ENCODE measurements at regions not wholly inside any gene's neighbourhood (a gene's known extent, or its start where the extent isn't known, plus 50 kb on each side); places are given as distances from the start of the nearest gene placed in this dataset.

DNA sequence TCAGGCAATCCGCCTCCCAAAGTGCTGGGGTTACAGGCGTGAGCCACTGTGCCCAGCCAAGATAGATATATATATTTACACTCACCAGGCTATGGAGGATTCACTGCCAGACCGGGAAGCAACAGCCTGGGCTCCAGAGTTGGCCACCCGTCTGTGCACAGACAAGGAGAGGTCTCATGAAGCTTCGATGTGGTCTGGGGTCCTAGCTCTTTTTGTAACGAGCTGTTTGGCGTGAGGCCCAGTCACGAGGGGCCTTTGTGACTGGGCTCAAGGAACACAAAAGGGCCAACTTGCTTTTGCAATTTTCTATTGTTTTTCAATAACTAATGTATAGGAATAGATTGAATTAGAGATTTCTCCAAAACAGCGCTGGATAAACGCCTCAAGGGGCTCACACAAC lies 77.6 kb upstream of the EIF5 start:
- TF ChIP-seq, protein P1, sequence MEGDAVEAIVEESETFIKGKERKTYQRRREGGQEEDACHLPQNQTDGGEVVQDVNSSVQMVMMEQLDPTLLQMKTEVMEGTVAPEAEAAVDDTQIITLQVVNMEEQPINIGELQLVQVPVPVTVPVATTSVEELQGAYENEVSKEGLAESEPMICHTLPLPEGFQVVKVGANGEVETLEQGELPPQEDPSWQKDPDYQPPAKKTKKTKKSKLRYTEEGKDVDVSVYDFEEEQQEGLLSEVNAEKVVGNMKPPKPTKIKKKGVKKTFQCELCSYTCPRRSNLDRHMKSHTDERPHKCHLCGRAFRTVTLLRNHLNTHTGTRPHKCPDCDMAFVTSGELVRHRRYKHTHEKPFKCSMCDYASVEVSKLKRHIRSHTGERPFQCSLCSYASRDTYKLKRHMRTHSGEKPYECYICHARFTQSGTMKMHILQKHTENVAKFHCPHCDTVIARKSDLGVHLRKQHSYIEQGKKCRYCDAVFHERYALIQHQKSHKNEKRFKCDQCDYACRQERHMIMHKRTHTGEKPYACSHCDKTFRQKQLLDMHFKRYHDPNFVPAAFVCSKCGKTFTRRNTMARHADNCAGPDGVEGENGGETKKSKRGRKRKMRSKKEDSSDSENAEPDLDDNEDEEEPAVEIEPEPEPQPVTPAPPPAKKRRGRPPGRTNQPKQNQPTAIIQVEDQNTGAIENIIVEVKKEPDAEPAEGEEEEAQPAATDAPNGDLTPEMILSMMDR (conservative IDR thresholded peaks at IDR 0.05; ENCODE audit: low read depth, low read length), result no peak
- no peak for DNase-seq (ENCODE audit: low read depth)
- H3K4me3 ChIP-seq (ENCODE audit: low read depth, low read length), result no peak overlapping the region

DNA sequence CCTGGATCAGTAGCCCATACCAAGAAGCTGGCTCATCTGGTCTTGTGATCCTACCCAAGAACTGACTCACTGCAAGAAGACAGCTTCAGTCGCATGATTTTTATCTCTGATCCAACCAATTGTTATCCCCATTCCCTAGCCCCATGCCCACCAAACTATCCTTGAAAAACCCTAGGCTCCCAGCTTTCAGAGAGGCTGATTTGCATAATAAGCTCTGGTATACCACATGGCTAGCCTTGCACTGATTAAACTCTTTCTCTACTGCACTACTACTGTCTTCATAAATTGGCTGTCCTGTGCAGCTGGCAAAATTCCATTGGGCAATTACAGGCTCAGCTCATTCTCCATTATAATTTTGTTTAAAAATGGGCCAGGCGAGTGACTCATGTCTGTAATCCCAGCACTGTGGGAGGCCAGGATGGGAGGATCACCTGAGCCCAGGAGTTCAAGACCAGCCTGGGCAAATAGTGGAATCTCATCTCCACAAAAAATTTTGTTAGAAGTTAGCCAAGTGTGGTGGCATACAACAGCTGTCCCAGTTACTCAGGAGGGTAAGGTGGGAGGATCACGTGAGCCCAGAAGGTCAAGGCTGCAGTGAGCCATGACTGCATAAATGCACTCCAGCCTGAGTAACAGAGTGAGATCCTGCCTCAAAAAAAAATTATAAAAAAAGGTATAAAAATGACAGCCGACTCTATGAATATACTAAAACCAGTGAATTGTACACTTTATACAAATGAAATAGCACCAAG lies 76.7 kb upstream of the EIF5 start:
- TF ChIP-seq, protein P1 (conservative IDR thresholded peaks at IDR 0.05; ENCODE audit: low read depth, low read length), result no peak
- no peak overlapping the region for H3K4me3 ChIP-seq (ENCODE audit: low read depth, low read length)
- peak; percentile 92 for DNase-seq (ENCODE audit: low read depth)

DNA sequence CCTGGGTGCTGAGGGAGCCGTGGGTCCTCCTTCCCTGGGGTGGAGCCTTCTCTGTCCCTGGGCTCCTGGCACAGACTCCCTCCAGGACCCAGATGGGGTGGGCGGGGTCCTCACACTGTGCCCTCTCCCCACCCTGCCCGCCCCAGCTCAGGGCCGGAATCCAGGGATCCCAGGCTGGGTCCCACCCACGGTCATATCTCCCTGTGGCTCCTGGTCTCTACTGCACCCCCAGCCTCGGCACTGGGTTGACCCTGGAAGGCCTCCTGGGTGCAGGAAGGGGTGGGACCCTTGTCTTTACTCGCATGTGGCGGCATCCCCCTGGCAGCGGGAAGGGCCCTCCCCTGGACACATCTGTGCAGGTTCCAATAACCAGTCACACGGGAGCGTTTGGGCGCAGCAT lies 75.8 kb upstream of the EIF5 start:
- DNase-seq (ENCODE audit: low read depth), result no peak
- no peak overlapping the region for H3K4me3 ChIP-seq (ENCODE audit: low read depth, low read length)
- TF ChIP-seq, protein P1 (conservative IDR thresholded peaks at IDR 0.05; ENCODE audit: low read depth, low read length), result no peak

DNA sequence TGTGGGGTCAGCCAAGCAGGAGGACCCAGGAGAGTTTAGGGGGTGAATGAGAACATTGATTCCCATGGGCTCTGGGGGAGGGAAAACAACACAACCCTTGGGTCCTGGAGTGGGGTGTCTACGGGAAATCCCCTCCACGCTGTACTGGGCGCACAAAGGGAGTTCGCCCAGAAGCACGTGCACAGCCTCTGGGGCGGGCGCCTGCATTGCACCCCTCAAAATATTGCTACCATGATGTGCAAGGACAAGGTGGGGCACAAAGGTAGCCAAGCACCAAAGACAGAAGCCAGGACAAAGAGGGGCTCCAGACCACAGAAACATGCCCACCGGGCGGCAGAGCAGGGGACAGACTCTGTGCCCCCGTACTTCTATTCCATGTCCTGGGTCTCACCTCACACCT lies 74.9 kb upstream of the EIF5 start:
- TF ChIP-seq, protein P1 (conservative IDR thresholded peaks at IDR 0.05; ENCODE audit: low read depth, low read length), result no peak
- H3K4me3 ChIP-seq (ENCODE audit: low read depth, low read length), result no peak overlapping the region
- DNase-seq (ENCODE audit: low read depth), result no peak

DNA sequence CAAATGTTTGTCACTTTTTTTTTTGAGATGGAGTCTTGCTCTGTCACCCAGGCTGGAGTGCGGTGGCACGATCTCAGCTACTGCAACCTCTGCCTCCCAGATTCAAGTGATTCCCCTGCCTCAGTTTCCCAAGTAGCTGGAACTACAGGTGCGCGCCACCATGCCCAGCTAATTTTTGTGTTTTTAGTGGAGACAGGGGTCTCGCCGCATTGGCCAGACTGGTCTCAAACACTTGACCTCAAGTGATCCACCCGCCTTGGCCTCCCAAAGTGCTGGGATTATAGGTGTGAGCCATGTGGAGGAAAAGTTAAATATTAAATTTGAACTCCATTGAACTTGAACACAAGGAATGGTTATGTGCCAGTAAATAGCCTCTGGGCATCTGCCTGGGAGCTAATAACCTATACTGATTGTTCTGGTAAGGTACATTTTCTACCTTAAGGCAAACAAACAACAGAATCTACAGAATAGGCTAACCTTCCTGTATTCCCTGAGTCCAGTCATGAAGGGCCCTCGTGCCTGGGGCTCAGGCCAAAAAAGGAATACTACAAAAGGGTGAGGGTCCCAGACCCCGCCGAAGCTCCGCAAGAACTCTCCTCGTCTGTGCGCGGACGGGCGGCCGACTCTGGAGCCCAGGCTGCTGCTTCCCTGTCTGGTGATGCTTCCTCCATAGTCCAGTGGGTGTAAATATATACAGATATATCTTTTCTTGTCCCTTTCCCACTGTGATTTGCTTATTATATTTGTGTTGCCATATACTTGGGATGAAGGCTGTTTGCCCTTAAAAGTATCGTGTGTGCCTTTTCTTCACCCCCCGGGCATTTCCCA lies 74.0 kb upstream of the EIF5 start:
- peak; percentile 46 for DNase-seq (ENCODE audit: low read depth)
- H3K4me3 ChIP-seq (ENCODE audit: low read depth, low read length), result peak overlapping the region; percentile 58
- TF ChIP-seq, protein P1 (conservative IDR thresholded peaks at IDR 0.05; ENCODE audit: low read depth, low read length), result no peak

DNA sequence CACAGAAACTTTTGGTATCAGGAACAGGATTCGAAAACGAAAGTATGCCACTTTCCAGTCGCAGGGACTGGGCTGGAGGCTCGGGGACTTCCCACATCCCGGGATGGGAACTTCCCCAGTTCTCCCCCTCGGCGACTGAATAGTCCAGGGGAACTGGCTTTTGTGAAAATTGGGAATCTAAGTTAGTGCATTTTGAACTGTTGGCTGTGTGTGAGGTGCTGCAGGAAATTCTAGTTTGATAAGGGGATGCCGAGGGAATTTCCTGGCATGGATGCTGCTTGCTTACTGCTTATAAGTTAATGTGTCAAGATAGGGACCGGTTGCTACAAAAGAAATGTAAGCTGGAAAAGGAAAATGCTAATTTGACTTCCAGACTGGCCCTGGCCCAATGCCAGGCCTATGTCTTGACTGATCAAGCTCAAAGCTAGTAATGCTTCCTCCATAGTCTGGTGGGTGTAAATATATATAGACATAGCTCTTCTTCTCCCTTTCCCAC lies 73.4 kb upstream of the EIF5 start:
- TF ChIP-seq, protein P1 (conservative IDR thresholded peaks at IDR 0.05; ENCODE audit: low read depth, low read length), result no peak
- peak; percentile 83 for DNase-seq (ENCODE audit: low read depth)
- H3K4me3 ChIP-seq (ENCODE audit: low read depth, low read length), result peak overlapping the region; percentile 58
